ENCODE measurements at regions not wholly inside any gene's neighbourhood (a gene's known extent, or its start where the extent isn't known, plus 50 kb on each side); places are given as distances from the start of the nearest gene placed in this dataset.

DNA sequence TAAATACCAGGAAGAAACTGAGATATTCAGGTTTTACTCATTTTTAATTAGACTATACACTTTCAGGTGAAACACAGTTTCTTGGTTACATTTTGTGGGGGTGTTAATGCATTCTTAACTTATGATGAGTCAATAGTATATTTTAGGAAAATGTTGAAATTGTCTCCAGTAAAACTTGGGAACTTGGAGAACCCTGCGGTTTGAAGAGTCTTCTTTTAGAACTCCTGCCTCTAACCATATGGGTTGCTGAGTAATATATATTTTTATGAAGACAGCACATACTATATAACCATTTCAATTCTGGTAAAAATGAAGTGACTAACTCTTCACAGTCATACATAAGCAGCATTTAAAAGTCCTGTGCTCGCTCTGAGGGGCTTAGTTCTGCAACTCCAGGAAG is 308.2 kb upstream of the LRATD1 start:
- Histone ChIP-seq H3K9me3 (ENCODE audit: control insufficient read depth, insufficient read depth, low read length) (no peaks in the 10 kb centered on the region), H3K36me3 (ENCODE audit: control insufficient read depth, low read length) (no peaks in the 10 kb centered on the region), H3K79me2 (ENCODE audit: control insufficient read depth, low read length) (no peaks in the 10 kb centered on the region), H3K27me3 (ENCODE audit: control insufficient read depth, low read length) (no peaks in the 10 kb centered on the region), H3K4me2 (ENCODE audit: low read length) (no peak overlapping the region), H3K4me3 (ENCODE audit: low read length) (no peak overlapping the region), H3K9me2 (replicated peaks; ENCODE audit: control insufficient read depth, low read length) (no peaks in the 10 kb centered on the region), H4K20me1 (ENCODE audit: control insufficient read depth, insufficient read depth, low read depth, low read length) (no peaks in the 10 kb centered on the region), H3K27ac (ENCODE audit: low read depth, low read length) (no peak overlapping the region), H3F3A (ENCODE audit: control insufficient read depth, insufficient read depth) (no peaks in the 10 kb centered on the region), H3K4me1 (ENCODE audit: control insufficient read depth, low read length) (no peaks in the 10 kb centered on the region)
- TF ChIP-seq, protein P1, sequence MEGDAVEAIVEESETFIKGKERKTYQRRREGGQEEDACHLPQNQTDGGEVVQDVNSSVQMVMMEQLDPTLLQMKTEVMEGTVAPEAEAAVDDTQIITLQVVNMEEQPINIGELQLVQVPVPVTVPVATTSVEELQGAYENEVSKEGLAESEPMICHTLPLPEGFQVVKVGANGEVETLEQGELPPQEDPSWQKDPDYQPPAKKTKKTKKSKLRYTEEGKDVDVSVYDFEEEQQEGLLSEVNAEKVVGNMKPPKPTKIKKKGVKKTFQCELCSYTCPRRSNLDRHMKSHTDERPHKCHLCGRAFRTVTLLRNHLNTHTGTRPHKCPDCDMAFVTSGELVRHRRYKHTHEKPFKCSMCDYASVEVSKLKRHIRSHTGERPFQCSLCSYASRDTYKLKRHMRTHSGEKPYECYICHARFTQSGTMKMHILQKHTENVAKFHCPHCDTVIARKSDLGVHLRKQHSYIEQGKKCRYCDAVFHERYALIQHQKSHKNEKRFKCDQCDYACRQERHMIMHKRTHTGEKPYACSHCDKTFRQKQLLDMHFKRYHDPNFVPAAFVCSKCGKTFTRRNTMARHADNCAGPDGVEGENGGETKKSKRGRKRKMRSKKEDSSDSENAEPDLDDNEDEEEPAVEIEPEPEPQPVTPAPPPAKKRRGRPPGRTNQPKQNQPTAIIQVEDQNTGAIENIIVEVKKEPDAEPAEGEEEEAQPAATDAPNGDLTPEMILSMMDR (IDR thresholded peaks at IDR 0.05; ENCODE audit: low read depth, low read length, poor library complexity, severe bottlenecking): no peak
- TF ChIP-seq EZH2phosphoT487 (IDR thresholded peaks at IDR 0.05; ENCODE audit: borderline replicate concordance, low read length): no peak

DNA sequence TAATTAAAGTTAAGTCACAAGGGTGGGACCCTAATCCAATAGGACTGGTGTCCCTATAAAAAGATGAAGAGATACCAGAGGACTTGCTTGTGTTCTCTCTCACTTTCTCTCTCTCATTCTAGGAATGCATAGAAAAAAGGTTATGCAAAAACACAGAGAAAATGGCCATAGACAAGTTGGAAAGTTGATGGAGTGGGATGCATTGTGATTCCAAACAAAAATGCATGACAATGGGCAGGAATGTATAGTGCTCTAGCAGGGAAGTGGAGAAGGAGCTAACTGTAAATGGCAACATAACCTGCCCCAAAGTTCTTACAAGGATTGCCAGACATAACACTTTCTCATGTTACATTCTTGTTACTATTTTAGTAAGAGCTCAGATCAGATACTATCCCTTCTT is 301.6 kb upstream of the LRATD1 start:
- H3K9me2 ChIP-seq (replicated peaks; ENCODE audit: control insufficient read depth, low read length): no peaks in the 10 kb centered on the region
- H3K27ac ChIP-seq (ENCODE audit: low read depth, low read length): no peak overlapping the region
- TF ChIP-seq EZH2phosphoT487 (IDR thresholded peaks at IDR 0.05; ENCODE audit: borderline replicate concordance, low read length): no peak
- TF ChIP-seq, protein P1 (IDR thresholded peaks at IDR 0.05; ENCODE audit: low read depth, low read length, poor library complexity, severe bottlenecking): no peak
- H3K4me2 ChIP-seq (ENCODE audit: low read length): no peak overlapping the region
- H3K4me1 ChIP-seq (ENCODE audit: control insufficient read depth, low read length): no peaks in the 10 kb centered on the region
- H4K20me1 ChIP-seq (ENCODE audit: control insufficient read depth, insufficient read depth, low read depth, low read length): no peaks in the 10 kb centered on the region
- H3K36me3 ChIP-seq (ENCODE audit: control insufficient read depth, low read length): no peaks in the 10 kb centered on the region
- no peaks in the 10 kb centered on the region for H3K9me3 ChIP-seq (ENCODE audit: control insufficient read depth, insufficient read depth, low read length)
- H3F3A ChIP-seq (ENCODE audit: control insufficient read depth, insufficient read depth): no peaks in the 10 kb centered on the region
- no peaks in the 10 kb centered on the region for H3K27me3 ChIP-seq (ENCODE audit: control insufficient read depth, low read length)
- no peaks in the 10 kb centered on the region for H3K79me2 ChIP-seq (ENCODE audit: control insufficient read depth, low read length)
- no peak overlapping the region for H3K4me3 ChIP-seq (ENCODE audit: low read length)

DNA sequence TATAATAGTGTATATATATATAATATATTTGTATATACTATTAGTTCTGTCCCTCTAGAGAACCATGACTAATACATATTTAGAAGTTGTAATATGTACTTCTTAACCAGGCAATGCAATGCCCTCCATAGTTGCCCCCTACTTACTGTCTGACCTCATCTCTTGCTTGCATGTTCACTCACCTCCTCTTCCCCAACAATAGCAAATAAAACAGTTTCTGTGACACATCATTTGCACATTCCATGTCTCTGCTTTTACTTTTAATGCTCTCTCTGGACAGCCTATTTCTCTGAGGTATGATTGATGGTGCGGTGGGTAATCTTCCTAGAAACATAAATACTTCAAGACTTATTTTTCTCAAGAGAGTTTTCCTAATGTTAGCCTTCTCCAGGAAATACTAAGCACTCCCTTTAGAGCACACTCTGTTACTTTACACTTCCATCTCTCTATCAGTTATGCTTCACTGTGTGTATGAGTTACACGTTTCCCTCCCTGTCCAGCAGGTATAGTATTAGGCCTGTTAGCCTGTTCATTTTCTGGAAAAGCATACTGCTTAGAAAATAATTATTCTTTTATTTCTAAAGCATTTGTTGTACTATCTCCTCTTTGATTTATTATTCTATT is 295.6 kb upstream of the LRATD1 start:
- Histone ChIP-seq H4K20me1 (ENCODE audit: control insufficient read depth, insufficient read depth, low read depth, low read length) (no peaks in the 10 kb centered on the region), H3K9me3 (ENCODE audit: control insufficient read depth, insufficient read depth, low read length) (no peaks in the 10 kb centered on the region), H3K79me2 (ENCODE audit: control insufficient read depth, low read length) (no peaks in the 10 kb centered on the region), H3K9me2 (replicated peaks; ENCODE audit: control insufficient read depth, low read length) (no peaks in the 10 kb centered on the region), H3F3A (ENCODE audit: control insufficient read depth, insufficient read depth) (no peaks in the 10 kb centered on the region), H3K4me2 (ENCODE audit: low read length) (no peak overlapping the region), H3K27ac (ENCODE audit: low read depth, low read length) (no peak overlapping the region), H3K4me1 (ENCODE audit: control insufficient read depth, low read length) (no peaks in the 10 kb centered on the region), H3K27me3 (ENCODE audit: control insufficient read depth, low read length) (no peaks in the 10 kb centered on the region), H3K4me3 (ENCODE audit: low read length) (no peak overlapping the region), H3K36me3 (ENCODE audit: control insufficient read depth, low read length) (no peaks in the 10 kb centered on the region)
- no peak for TF ChIP-seq EZH2phosphoT487 (IDR thresholded peaks at IDR 0.05; ENCODE audit: borderline replicate concordance, low read length)
- TF ChIP-seq, protein P1 (IDR thresholded peaks at IDR 0.05; ENCODE audit: low read depth, low read length, poor library complexity, severe bottlenecking): no peak

All from DOHH2 (cell line).